DOHH2 (cell line): ENCODE measurements at regions not wholly inside any gene's neighbourhood (a gene's known extent, or its start where the extent isn't known, plus 50 kb on each side); places are given as distances from the start of the nearest gene placed in this dataset.

ENCODE experiments used
- EZH2phosphoT487 ChIP-seq: fragments of 200-600 bp; sonication (generic); IDR thresholded peaks from 2 replicates; pipeline ENCODE4 v1.6.1; 2017; ENCODE audit warnings: borderline replicate concordance, mild to moderate bottlenecking, antibody characterized with exemption, low read length, moderate library complexity, mixed read lengths
- TF ChIP-seq, protein P1 (sequence below): fragments of 200-600 bp; sonication (generic); IDR thresholded peaks from one replicate; pipeline ENCODE4 v1.5.1; 2014; ENCODE audit warnings: antibody characterized with exemption, mild to moderate bottlenecking, low read depth, low read length; ENCODE audit not compliant: poor library complexity, severe bottlenecking

GRCh38 chr10:125584954-125585353 is 98.0 kb downstream of the TEX36 start:
- TF ChIP-seq, protein P1, sequence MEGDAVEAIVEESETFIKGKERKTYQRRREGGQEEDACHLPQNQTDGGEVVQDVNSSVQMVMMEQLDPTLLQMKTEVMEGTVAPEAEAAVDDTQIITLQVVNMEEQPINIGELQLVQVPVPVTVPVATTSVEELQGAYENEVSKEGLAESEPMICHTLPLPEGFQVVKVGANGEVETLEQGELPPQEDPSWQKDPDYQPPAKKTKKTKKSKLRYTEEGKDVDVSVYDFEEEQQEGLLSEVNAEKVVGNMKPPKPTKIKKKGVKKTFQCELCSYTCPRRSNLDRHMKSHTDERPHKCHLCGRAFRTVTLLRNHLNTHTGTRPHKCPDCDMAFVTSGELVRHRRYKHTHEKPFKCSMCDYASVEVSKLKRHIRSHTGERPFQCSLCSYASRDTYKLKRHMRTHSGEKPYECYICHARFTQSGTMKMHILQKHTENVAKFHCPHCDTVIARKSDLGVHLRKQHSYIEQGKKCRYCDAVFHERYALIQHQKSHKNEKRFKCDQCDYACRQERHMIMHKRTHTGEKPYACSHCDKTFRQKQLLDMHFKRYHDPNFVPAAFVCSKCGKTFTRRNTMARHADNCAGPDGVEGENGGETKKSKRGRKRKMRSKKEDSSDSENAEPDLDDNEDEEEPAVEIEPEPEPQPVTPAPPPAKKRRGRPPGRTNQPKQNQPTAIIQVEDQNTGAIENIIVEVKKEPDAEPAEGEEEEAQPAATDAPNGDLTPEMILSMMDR, result no peak
- TF ChIP-seq EZH2phosphoT487, result no peak
